ENCODE measurements at regions not wholly inside any gene's neighbourhood (a gene's known extent, or its start where the extent isn't known, plus 50 kb on each side); places are given as distances from the start of the nearest gene placed in this dataset.

- no peaks in the 10 kb centered on the region for H3K9me3 ChIP-seq (ENCODE audit: low read length)
- no peak overlapping the region for H2AFZ ChIP-seq (ENCODE audit: low read length)
- no peak for TF ChIP-seq EZH2phosphoT487 (IDR thresholded peaks at IDR 0.05; ENCODE audit: borderline replicate concordance, low read depth, low read length)
- TF ChIP-seq CTCF (conservative IDR thresholded peaks at IDR 0.05; ENCODE audit: low read length): no peak
- H3K4me2 ChIP-seq (ENCODE audit: low read length): no peak overlapping the region
- H3K4me3 ChIP-seq (ENCODE audit: low read depth, low read length, poor library complexity, severe bottlenecking): no peak overlapping the region
- no peak overlapping the region for H3K27ac ChIP-seq (ENCODE audit: low read depth, low read length, poor library complexity, severe bottlenecking)
- H3K36me3 ChIP-seq (ENCODE audit: insufficient read depth, low read length): no peaks in the 10 kb centered on the region
- intact Hi-C loops (cut with micrococcal nuclease; ENCODE audit: unreplicated experiment): no loop called here
- no peaks in the 10 kb centered on the region for H3K9me2 ChIP-seq (ENCODE audit: insufficient read depth, low read length)
- H4K20me1 ChIP-seq (ENCODE audit: insufficient read depth, low read length): no peaks in the 10 kb centered on the region
- ChIA-PET CTCF (ENCODE audit: unreplicated experiment) (no interaction called here), POLR2A (no interaction called here)
- no TSS peak for BruUV-seq (replicated peaks)
- DNase-seq (ENCODE audit: low spot score): no peak
- H3K4me1 ChIP-seq (ENCODE audit: insufficient read depth, low read length, poor library complexity, severe bottlenecking): no peaks in the 10 kb centered on the region
- no peaks in the 10 kb centered on the region for H3K79me2 ChIP-seq (ENCODE audit: insufficient read depth, low read depth, low read length)
Measured at GRCh38 chr5:147996379-147996778, 67.4 kb upstream of the SPINK5 start.

GRCh38 chr5:147995846-147996245 is 67.9 kb upstream of the SPINK5 start:
- Histone ChIP-seq H2AFZ (ENCODE audit: low read length) (no peak overlapping the region), H3K4me3 (ENCODE audit: low read depth, low read length, poor library complexity, severe bottlenecking) (no peak overlapping the region), H3K4me2 (ENCODE audit: low read length) (no peak overlapping the region), H4K20me1 (ENCODE audit: insufficient read depth, low read length) (no peaks in the 10 kb centered on the region), H3K36me3 (ENCODE audit: insufficient read depth, low read length) (no peaks in the 10 kb centered on the region), H3K79me2 (ENCODE audit: insufficient read depth, low read depth, low read length) (no peaks in the 10 kb centered on the region), H3K9me2 (ENCODE audit: insufficient read depth, low read length) (no peaks in the 10 kb centered on the region), H3K27ac (ENCODE audit: low read depth, low read length, poor library complexity, severe bottlenecking) (no peak overlapping the region), H3K9me3 (ENCODE audit: low read length) (no peaks in the 10 kb centered on the region), H3K4me1 (ENCODE audit: insufficient read depth, low read length, poor library complexity, severe bottlenecking) (no peaks in the 10 kb centered on the region)
- no peak for DNase-seq (ENCODE audit: low spot score)
- BruUV-seq (replicated peaks): no TSS peak
- intact Hi-C loops (cut with micrococcal nuclease; ENCODE audit: unreplicated experiment): no loop called here
- CTCF ChIA-PET (ENCODE audit: unreplicated experiment): no interaction called here
- TF ChIP-seq EZH2phosphoT487 (IDR thresholded peaks at IDR 0.05; ENCODE audit: borderline replicate concordance, low read depth, low read length): no peak
- no peak for TF ChIP-seq CTCF (conservative IDR thresholded peaks at IDR 0.05; ENCODE audit: low read length)
- POLR2A ChIA-PET: no interaction called here

- BruUV-seq (replicated peaks): no TSS peak
- Histone ChIP-seq H4K20me1 (ENCODE audit: insufficient read depth, low read length) (no peaks in the 10 kb centered on the region), H3K4me3 (ENCODE audit: low read depth, low read length, poor library complexity, severe bottlenecking) (no peak overlapping the region), H2AFZ (ENCODE audit: low read length) (no peak overlapping the region), H3K4me1 (ENCODE audit: insufficient read depth, low read length, poor library complexity, severe bottlenecking) (no peaks in the 10 kb centered on the region), H3K36me3 (ENCODE audit: insufficient read depth, low read length) (no peaks in the 10 kb centered on the region), H3K79me2 (ENCODE audit: insufficient read depth, low read depth, low read length) (no peaks in the 10 kb centered on the region), H3K27ac (ENCODE audit: low read depth, low read length, poor library complexity, severe bottlenecking) (no peak overlapping the region), H3K9me3 (ENCODE audit: low read length) (no peaks in the 10 kb centered on the region), H3K9me2 (ENCODE audit: insufficient read depth, low read length) (no peaks in the 10 kb centered on the region), H3K4me2 (ENCODE audit: low read length) (no peak overlapping the region)
- intact Hi-C loops (cut with micrococcal nuclease; ENCODE audit: unreplicated experiment): no loop called here
- CTCF ChIA-PET (ENCODE audit: unreplicated experiment): no interaction called here
- no peak for TF ChIP-seq CTCF (conservative IDR thresholded peaks at IDR 0.05; ENCODE audit: low read length)
- no peak for TF ChIP-seq EZH2phosphoT487 (IDR thresholded peaks at IDR 0.05; ENCODE audit: borderline replicate concordance, low read depth, low read length)
- DNase-seq (ENCODE audit: low spot score): no peak
- POLR2A ChIA-PET: interaction anchor here (1.2 to 1.4 kb wide), 2 partner anchors 23 to 53 kb away, joined by 3 to 4 read pairs; no protein-coding TSS in a partner anchor
Measured at GRCh38 chr5:147989994-147990393, 73.8 kb upstream of the SPINK5 start.

Data from OCI-LY7 (cell line).